Activated T-helper 1 cell treated with anti-CD3 and anti-CD28 coated beads, Interleukin-12 subunit alpha, Interleukin-12 subunit beta, Interleukin-2, Interleukin-4 antibody, amounts not matched to agents 30 ng/mL and 10 ng/mL and 1 ng/mL, durations not matched to agents 14 hours and 24 hours and 36 hours (primary cell): ENCODE measurements at regions not wholly inside any gene's neighbourhood (a gene's known extent, or its start where the extent isn't known, plus 50 kb on each side); places are given as distances from the start of the nearest gene placed in this dataset.
"Not testable (repeated sequence)": the region's sequence is repeated elsewhere in the genome, so short reads cannot be mapped to it uniquely, and the experiment has no call there.

Experiments
- DNase-seq: peaks from one replicate; pipeline ENCODE4 v3.0.0; 2021; ENCODE audit warnings: low spot score
- H3K27ac Mint-ChIP-seq: one replicate; pipeline ENCODE4 v1.8.0; 2021; ENCODE audit warnings: mild to moderate bottlenecking, mixed read lengths
- H3K27me3 Mint-ChIP-seq: one replicate; pipeline ENCODE4 v1.8.0; 2022; ENCODE audit warnings: mild to moderate bottlenecking, moderate library complexity, mixed read lengths; ENCODE audit not compliant: insufficient read depth
- H3K36me3 Mint-ChIP-seq: one replicate; pipeline ENCODE4 v1.8.0; 2021; ENCODE audit warnings: low read depth, mixed read lengths
- H3K4me1 Mint-ChIP-seq: one replicate; pipeline ENCODE4 v1.8.0; 2021; ENCODE audit warnings: low read depth, mixed read lengths
- H3K4me3 Mint-ChIP-seq: one replicate; pipeline ENCODE4 v1.8.0; 2021; ENCODE audit warnings: mild to moderate bottlenecking, moderate library complexity, mixed read lengths
- H3K9me3 Mint-ChIP-seq: one replicate; pipeline ENCODE4 v1.8.0; 2021; ENCODE audit warnings: mixed read lengths
- intact Hi-C: fragments of 100-400 bp; cut with micrococcal nuclease; formaldehyde crosslinking; loops from one replicate; pipeline ENCODE4 v1.15.1; 2024

DNA sequence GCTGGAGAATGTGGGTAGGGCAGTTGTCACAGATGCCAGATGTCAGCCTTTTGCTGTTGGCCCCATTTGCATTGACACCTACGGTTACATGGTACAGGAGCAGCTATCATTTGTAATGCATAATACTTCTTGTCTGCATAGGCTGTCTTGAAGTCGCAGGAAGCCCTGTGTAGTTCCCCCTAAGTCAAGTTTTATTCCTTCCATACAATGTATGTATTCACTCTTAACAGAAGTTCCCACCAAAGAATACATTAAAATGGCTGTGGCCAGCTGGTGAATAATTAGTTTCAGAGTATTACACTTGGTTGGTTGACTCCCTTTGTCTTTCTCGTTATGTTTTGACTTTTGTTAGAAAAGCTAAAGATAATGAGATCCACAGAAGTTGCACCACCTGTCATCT lies 1169.0 kb downstream of the REEP3 start:
- no peaks in the 10 kb centered on the region for H3K4me1 Mint-ChIP-seq
- no peak for DNase-seq
- H3K4me3 Mint-ChIP-seq = no peak overlapping the region
- no peaks in the 10 kb centered on the region for H3K9me3 Mint-ChIP-seq
- no peaks in the 10 kb centered on the region for H3K36me3 Mint-ChIP-seq
- no peaks in the 10 kb centered on the region for H3K27me3 Mint-ChIP-seq
- no peak overlapping the region for H3K27ac Mint-ChIP-seq
- intact Hi-C loops = no loop called here

DNA sequence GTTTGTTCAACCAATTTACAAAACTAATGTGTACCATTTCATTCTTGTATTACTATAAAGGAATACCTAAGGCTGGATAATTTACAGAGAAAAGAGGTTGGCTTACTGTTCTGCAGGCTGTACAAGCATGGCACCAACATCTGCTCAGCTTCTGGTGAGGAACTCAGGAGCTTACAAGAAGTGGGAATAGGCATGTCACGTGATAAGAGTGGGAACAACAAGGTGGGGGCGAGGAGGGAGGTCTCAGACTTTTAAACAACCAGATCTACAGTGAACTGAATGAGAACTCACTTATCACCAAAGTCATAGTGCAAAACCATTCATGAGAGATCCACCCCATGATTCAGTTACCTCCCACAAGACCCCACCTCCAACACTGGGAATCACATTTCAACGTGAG lies 1178.0 kb downstream of the REEP3 start:
- Mint-ChIP-seq H3K27me3 (no peaks in the 10 kb centered on the region), H3K4me3 (no peak overlapping the region), H3K36me3 (no peaks in the 10 kb centered on the region), H3K9me3 (no peaks in the 10 kb centered on the region), H3K4me1 (no peaks in the 10 kb centered on the region), H3K27ac (no peak overlapping the region)
- intact Hi-C loops = no loop called here
- no peak for DNase-seq

DNA sequence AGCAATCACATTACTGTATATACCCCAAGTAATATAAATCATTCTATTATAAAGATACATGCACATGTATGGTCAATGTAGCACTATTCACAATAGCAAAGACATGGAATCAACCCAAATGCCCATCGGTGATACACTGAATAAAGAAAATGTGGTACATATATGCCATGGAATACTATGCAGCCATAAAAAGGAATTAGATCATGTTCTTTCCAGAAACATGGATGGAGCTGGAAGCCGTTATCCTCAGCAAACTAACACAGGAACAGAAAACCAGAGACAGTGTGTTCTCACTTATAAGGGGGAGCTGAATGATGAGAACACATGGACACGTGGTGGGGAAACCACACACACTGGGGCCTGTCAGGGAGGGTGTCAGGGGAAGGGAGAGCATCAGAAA lies 1180.9 kb downstream of the REEP3 start:
- H3K4me1 Mint-ChIP-seq, intact Hi-C loops, DNase-seq, H3K27me3 Mint-ChIP-seq, H3K27ac Mint-ChIP-seq, H3K4me3 Mint-ChIP-seq, H3K9me3 Mint-ChIP-seq, H3K36me3 Mint-ChIP-seq: not testable (repeated sequence)

DNA sequence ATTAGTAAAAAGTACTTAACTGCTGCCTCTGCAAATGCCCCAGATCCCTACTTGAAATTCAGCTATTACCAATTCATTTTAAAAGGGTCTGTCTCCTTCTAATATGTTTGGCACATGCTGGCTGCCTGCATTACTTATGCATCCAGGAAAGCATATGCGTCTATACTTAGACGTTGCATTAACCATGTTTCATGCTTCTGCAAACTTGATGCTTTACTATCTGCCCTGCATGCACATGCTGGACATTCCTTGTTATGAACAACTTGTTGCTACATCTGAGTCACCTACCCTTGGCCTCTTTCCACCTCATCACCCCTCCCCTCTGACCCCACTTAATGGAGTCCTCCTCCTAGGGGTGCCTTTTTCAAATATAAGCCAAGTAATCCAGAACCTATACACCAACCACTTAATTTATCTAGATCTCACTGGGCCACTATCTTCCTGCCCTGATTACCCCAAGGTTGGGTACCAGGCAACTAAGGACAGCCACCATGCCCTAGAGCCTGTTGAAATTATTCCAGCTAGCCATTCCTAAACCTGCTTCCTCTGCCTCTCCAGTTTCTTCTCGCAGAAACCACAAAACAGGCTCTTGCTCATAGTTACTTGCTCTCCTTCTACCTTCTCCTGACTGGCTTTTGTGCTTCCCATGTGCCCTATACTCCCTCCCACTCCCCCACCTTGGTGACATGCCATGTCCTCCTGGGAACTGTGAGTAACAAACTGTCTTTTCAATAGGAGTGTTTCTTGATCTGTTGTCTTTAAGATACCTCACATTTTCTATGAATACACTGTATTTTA lies 1187.9 kb downstream of the REEP3 start:
- no peaks in the 10 kb centered on the region for H3K4me1 Mint-ChIP-seq
- no peak overlapping the region for H3K27ac Mint-ChIP-seq
- no peak for DNase-seq
- H3K4me3 Mint-ChIP-seq = no peak overlapping the region
- intact Hi-C loops = no loop called here
- H3K36me3 Mint-ChIP-seq = no peaks in the 10 kb centered on the region
- no peaks in the 10 kb centered on the region for H3K9me3 Mint-ChIP-seq
- no peaks in the 10 kb centered on the region for H3K27me3 Mint-ChIP-seq

DNA sequence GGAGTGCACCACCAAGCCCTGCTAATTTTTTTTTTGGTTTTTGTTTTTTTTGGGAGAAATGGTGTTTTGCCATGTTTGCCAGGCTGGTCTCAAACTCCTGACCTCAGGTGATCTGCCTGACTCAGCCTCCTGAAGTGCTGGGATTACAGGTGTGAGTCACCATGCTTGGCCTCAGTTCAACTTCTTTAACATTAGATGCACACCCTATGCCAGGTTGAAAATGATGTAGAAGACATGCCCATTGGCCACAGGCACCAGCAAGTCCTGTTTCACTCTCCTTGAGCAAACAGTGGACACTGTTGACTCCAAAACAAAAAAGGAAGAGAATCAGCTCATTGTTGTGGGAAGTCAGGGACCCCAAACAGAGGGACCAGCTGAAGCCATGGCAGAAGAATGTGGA lies 1205.3 kb downstream of the REEP3 start:
- H3K4me1 Mint-ChIP-seq = no peaks in the 10 kb centered on the region
- intact Hi-C loops = no loop called here
- peaks cover 4% of the 10 kb centered on the region for H3K9me3 Mint-ChIP-seq
- H3K4me3 Mint-ChIP-seq = no peak overlapping the region
- no peak for DNase-seq
- no peak overlapping the region for H3K27ac Mint-ChIP-seq
- H3K36me3 Mint-ChIP-seq = no peaks in the 10 kb centered on the region
- H3K27me3 Mint-ChIP-seq = no peaks in the 10 kb centered on the region

DNA sequence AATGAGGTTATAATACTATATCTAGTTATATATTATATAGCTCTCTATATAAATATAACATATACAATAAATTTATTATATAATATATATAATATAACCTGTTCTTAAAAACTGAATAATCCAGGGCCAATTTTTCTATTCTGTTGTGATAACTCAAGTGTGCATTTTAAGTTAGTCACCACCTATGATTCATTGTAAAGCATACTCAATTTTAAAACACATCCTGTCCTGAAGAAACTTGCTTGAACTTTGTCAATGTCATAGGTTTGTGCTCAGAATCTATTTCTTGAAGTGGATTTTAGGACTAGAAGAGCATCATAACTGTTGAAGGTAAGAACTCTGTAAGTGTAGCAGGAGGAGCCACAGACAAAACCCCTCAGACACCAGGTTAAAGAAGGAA lies 1209.8 kb downstream of the REEP3 start:
- intact Hi-C loops = no loop called here
- no peak for DNase-seq
- Mint-ChIP-seq H3K27ac (no peak overlapping the region), H3K27me3 (no peaks in the 10 kb centered on the region), H3K36me3 (no peaks in the 10 kb centered on the region), H3K4me3 (no peak overlapping the region), H3K4me1 (no peaks in the 10 kb centered on the region), H3K9me3 (peaks cover 4% of the 10 kb centered on the region)

DNA sequence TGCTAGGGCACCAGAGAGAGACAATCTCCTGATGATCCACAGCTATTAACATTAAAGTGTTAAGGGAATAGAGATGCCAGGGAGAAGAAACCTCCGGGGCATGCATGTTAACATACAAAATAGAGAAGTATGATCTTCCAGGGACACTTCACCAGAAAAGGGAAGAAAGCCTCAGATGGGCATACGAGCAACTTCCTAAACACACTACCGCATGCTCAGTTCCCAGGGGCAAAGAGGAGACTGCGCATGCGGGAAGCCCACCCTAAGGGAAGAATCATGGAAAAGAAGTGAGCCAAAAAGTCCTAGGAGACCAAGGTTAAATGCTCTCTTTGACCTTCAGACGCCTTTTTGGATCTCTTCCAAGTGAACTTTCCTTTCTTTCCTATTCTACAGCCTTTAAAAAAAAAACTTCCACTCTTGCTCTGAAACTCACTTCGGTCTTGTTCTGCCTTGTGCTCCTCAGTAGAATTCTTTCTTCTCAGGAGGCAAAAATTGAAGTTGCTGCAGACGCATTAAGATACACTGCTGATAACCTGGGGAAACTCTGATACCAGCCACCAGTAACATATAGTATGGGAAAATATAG lies 1211.3 kb downstream of the REEP3 start:
- no peak overlapping the region for H3K4me3 Mint-ChIP-seq
- no peaks in the 10 kb centered on the region for H3K27me3 Mint-ChIP-seq
- H3K9me3 Mint-ChIP-seq = peaks cover 3% of the 10 kb centered on the region
- no peaks in the 10 kb centered on the region for H3K4me1 Mint-ChIP-seq
- intact Hi-C loops = no loop called here
- H3K36me3 Mint-ChIP-seq = no peaks in the 10 kb centered on the region
- DNase-seq = no peak
- H3K27ac Mint-ChIP-seq = no peak overlapping the region

DNA sequence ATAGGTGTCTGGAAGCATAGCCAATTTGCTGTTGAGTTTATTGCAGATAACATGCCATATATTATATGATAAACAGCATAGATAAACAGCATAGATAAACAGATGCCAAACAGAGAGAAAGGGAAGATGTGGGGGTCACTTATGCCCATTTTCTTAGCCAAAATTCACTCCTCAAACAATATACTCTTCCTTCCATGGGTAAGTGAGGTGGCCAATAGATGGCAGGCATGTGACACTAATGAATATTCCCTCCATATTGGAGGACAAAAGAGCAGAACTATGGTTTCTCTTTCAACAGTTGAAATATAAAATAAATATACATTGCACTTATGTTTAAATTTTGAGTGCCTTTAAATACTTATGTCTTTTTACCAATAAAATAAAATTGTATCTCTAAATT lies 1212.8 kb downstream of the REEP3 start:
- intact Hi-C loops = no loop called here
- Mint-ChIP-seq H3K4me3 (no peak overlapping the region), H3K9me3 (no peaks in the 10 kb centered on the region), H3K27me3 (no peaks in the 10 kb centered on the region), H3K27ac (no peak overlapping the region), H3K4me1 (no peaks in the 10 kb centered on the region), H3K36me3 (no peaks in the 10 kb centered on the region)
- no peak for DNase-seq

DNA sequence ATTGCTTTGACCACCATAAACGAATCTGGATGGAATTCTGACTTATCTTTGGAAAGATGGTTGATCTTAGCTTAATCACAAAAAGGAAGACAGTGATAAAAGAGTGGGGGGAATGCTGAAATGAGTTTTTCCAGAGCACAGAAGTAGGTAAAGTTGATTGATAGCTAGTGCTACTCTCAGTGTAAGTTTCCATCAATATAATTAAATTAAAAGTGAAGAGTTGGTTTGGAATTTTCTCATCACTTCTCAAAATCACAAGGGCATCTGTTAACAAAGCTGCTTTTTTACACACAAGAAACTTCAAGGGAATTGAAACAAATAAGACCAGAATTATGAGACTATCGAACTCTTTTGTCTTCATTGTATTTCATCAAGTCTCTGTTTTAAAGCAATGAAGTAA lies 1217.3 kb downstream of the REEP3 start:
- intact Hi-C loops = no loop called here
- no peaks in the 10 kb centered on the region for H3K27me3 Mint-ChIP-seq
- H3K4me1 Mint-ChIP-seq = no peaks in the 10 kb centered on the region
- DNase-seq = no peak
- H3K9me3 Mint-ChIP-seq = no peaks in the 10 kb centered on the region
- H3K36me3 Mint-ChIP-seq = no peaks in the 10 kb centered on the region
- no peak overlapping the region for H3K27ac Mint-ChIP-seq
- no peak overlapping the region for H3K4me3 Mint-ChIP-seq

DNA sequence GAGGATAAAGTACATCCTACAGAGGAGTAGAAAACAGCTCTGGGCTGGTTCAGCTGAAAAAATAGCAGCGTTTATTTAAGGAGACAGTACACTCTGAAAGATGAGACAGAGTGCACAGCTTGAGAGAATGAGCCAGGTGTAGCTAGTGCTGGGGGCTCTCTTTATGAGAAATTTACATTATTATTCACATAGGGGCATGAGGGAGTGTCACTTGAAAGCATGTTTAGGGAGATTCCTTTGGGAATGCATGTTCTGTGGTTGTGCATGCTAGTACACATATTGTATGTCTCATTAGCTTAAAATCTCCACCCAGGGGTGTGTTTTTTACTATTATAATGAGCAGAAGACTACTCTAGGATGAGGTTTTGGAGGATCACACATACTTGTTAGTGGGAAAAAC lies 1224.4 kb downstream of the REEP3 start:
- Mint-ChIP-seq H3K4me1 (no peaks in the 10 kb centered on the region), H3K27ac (no peak overlapping the region), H3K36me3 (no peaks in the 10 kb centered on the region), H3K27me3 (no peaks in the 10 kb centered on the region), H3K9me3 (no peaks in the 10 kb centered on the region), H3K4me3 (no peak overlapping the region)
- no peak for DNase-seq
- intact Hi-C loops = no loop called here

DNA sequence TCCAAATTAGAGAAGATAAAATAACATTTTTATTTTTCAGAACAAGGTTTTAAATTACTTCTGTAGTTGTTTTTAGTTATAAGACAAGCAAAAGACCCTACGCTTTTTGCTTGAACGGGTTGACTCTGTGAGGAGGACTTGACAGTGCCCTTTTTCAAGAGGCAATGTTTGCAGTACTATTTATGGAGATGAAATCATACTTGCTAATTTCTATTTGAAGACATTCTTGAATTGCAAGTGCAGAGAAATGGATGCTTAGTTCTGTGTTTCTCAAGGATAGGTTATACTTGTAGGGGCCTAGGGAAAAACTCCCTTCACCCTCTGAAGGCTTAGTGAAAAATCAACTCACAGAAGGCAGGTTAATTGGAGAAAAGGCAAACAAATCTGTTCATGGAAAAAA lies 1229.5 kb downstream of the REEP3 start:
- no peaks in the 10 kb centered on the region for H3K4me1 Mint-ChIP-seq
- intact Hi-C loops = no loop called here
- H3K9me3 Mint-ChIP-seq = no peaks in the 10 kb centered on the region
- H3K4me3 Mint-ChIP-seq = no peak overlapping the region
- no peaks in the 10 kb centered on the region for H3K36me3 Mint-ChIP-seq
- no peak for DNase-seq
- H3K27ac Mint-ChIP-seq = no peak overlapping the region
- H3K27me3 Mint-ChIP-seq = no peaks in the 10 kb centered on the region

DNA sequence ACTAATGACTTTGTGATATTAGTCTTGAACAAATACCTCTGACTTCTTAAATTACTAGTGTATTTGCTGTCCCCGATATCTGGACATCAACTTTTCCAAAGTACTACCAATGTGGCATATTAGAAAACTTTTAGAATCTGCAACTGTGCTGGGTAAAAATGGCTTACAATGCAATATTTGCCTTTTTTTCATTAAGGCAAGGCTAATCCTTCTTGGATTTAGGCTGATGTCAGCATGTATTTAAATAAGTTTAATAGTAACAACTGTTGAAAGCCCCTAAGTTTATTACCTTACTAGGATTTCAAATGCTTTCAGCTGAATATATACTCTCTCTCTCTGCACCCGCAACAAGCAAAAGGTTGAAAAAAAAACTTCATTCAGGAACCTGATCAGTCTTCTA lies 1232.3 kb downstream of the REEP3 start:
- Mint-ChIP-seq H3K4me3 (no peak overlapping the region), H3K27ac (no peak overlapping the region), H3K36me3 (no peaks in the 10 kb centered on the region), H3K9me3 (no peaks in the 10 kb centered on the region), H3K4me1 (no peaks in the 10 kb centered on the region), H3K27me3 (no peaks in the 10 kb centered on the region)
- DNase-seq = no peak
- intact Hi-C loops = no loop called here

DNA sequence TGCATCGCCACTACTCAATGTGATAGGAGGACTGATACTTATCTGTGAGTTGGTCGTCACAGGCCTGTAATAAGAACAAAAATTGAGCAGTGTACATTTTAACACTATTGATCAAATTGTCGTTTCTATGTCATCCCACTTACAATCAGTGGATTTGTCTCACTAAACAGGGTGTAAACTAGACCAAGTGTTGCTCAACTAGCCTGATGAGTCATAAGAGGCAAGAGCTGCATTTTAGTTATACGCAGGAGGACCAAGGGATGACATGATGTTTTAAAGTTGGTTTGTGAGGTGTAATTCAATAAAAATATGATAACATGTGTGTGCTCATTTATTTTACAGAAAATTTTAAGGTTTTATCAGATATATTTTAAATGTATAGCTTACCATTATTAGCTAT lies 1239.2 kb downstream of the REEP3 start:
- H3K36me3 Mint-ChIP-seq = no peaks in the 10 kb centered on the region
- DNase-seq = no peak
- no peak overlapping the region for H3K4me3 Mint-ChIP-seq
- intact Hi-C loops = no loop called here
- H3K4me1 Mint-ChIP-seq = no peaks in the 10 kb centered on the region
- no peaks in the 10 kb centered on the region for H3K9me3 Mint-ChIP-seq
- H3K27me3 Mint-ChIP-seq = no peaks in the 10 kb centered on the region
- H3K27ac Mint-ChIP-seq = no peak overlapping the region

DNA sequence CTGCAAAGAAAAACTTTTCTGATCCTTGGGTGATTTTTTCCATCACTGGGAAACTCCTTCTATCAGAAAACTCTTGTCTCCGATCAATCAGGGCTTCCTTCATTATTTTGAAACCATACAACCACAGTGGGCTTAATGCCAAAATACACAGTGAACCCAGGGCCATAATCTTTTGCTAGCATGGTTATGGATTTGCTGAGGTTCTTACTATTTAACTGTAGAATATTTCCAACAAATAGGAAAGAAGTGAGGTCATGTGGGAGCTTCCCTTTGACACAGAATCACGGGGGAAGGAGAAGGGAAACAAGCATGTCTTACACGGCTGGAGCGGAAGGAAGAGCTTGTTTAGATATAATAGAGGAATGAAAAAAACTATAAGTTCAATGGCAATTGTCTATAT lies 1241.7 kb downstream of the REEP3 start:
- Mint-ChIP-seq H3K36me3 (no peaks in the 10 kb centered on the region), H3K27me3 (no peaks in the 10 kb centered on the region), H3K4me3 (no peak overlapping the region), H3K4me1 (no peaks in the 10 kb centered on the region), H3K27ac (no peak overlapping the region), H3K9me3 (no peaks in the 10 kb centered on the region)
- intact Hi-C loops = no loop called here
- no peak for DNase-seq
